Panc1 (cell line): ENCODE measurements at regions not wholly inside any gene's neighbourhood (a gene's known extent, or its start where the extent isn't known, plus 50 kb on each side); places are given as distances from the start of the nearest gene placed in this dataset.

Experiments used
- SIN3A ChIP-seq: IDR thresholded peaks from 2 replicates; pipeline ENCODE4 v1.6.1; 2012; ENCODE audit warnings: low read depth, mild to moderate bottlenecking, low read length, moderate library complexity, borderline replicate concordance; ENCODE audit not compliant: insufficient read depth
- TF ChIP-seq, protein P1 (sequence below): fragments of 450-650 bp; IDR thresholded peaks from 2 replicates; pipeline ENCODE4 v1.5.1; 2017; ENCODE audit warnings: mild to moderate bottlenecking

GRCh38 chr4:24067367-24068193, 177.7 kb upstream of the PPARGC1A start:
- TF ChIP-seq, protein P1, sequence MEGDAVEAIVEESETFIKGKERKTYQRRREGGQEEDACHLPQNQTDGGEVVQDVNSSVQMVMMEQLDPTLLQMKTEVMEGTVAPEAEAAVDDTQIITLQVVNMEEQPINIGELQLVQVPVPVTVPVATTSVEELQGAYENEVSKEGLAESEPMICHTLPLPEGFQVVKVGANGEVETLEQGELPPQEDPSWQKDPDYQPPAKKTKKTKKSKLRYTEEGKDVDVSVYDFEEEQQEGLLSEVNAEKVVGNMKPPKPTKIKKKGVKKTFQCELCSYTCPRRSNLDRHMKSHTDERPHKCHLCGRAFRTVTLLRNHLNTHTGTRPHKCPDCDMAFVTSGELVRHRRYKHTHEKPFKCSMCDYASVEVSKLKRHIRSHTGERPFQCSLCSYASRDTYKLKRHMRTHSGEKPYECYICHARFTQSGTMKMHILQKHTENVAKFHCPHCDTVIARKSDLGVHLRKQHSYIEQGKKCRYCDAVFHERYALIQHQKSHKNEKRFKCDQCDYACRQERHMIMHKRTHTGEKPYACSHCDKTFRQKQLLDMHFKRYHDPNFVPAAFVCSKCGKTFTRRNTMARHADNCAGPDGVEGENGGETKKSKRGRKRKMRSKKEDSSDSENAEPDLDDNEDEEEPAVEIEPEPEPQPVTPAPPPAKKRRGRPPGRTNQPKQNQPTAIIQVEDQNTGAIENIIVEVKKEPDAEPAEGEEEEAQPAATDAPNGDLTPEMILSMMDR, result no peak
- TF ChIP-seq SIN3A, result no peak
